ENCODE measurements at regions not wholly inside any gene's neighbourhood (a gene's known extent, or its start where the extent isn't known, plus 50 kb on each side); places are given as distances from the start of the nearest gene placed in this dataset.

DNA sequence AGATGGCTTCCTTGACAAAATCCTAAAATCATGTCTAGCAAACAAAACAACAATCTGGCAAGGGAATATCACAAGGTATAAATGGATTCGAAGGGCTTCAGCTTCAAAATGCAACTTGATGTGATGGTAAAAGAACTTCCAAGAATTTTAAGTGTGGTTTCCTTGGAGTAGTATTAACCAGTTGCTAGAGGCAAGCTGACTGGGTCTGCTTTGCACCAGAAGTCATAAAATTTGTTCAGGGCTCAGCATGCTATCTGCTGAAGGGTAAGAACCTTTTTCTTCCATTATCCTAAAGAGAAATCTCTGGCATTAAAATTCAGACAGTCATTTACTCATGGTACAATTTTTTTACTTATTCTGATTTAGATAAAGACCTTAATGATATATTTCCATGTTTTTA is 516.7 kb downstream of the TXNL1 start:
- no peak for DNase-seq (ENCODE audit: low spot score)

DNA sequence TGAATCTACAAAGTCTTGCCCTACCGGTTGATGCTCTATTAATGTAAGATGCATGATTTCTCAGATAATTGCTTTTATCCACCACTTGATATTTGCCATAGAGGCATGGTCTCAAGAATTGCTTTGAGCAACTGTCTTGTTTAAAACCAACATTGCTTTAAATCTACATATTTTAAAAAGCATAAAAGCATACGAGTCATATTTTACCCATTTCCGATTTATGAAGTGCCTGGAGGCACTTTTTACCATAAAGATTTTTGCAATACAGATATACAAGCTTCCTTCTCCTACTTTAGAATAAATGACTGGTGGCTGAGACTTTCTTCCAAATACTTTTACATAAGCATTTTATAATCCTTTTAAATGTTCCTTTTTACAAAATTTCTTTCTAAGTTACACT is 517.6 kb downstream of the TXNL1 start:
- no peak for DNase-seq (ENCODE audit: low spot score)

DNA sequence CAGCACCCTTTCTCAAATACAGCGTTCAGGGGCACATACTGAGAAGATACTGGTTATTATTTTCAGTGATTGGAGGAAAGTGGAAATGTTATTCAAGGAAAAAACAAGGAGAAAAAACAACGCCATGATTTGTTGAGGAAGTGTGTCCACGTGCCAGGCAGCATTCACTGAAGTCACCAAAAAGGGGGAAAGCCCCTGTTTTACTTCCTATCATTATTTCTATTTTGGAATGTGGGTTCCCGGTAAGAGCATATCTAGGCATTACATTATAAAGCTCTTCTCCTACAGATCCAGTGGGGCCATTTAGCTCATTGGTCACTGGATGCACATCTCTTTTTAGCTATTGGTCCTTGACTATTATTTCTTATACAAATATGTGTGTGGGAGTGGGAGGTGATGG is 518.7 kb downstream of the TXNL1 start:
- no peak for DNase-seq (ENCODE audit: low spot score)

DNA sequence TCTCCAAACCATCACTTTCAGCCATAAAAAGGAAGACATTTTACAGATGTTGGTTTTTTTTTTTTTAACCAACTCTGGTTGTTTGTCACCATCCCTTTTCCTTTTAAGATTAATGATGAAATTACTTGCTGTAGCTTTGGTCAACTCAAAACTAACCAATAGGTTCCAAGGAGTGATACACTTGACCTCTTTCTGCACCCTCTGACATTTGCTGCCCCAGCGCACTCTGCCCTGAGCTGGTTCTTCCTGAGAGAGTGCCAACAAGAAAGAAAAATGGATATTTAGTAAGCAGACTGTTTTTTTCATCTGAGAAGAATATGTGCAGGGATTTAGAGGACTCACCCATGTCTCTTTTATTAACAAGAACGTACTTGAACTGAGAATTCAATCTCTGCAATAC is 520.0 kb downstream of the TXNL1 start:
- DNase-seq (ENCODE audit: low spot score): no peak

DNA sequence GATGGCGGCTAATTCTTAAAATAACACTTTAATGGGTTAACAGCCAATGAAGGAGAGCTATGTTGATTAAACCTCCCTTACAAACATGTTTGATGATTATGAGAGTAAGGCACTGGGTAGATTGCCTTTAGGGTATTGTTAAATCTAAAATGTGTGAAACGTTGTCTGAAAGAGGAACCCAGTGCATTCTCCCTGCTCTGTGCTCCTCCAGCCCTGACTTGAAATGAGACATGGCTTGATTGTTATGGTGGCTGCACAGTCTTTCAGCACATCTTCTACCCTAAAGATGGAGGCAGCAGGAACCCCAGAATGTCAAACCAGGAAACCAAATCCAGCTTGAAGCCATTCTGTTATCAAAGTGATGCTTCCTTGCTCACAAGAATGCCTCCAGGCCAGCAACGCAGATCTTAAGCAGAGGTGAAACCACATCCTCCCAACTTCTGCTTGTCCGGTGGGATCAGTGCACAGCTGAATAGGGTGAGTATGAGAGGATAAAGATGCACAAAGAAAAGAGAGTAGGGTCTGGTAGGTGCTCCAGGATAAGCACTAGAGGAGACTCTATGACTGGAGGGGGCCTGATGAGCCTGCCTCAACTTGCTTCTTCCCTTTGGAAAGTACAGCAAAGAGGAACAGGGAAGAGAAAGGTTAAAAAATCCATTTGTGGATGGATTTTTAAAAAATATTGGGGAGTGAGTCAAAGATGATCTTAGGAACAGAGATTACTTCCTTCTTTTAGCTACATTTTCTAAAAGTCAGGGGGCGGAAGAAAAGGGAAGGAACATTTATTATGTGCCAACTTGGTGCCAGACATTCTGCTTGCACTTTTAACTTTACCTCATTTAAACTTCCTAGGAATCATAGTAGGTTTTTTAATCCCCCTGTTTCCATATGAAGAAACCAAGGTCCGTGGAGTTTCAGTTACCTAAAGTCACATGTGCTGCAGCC is 523.0 kb downstream of the TXNL1 start:
- no peak for DNase-seq (ENCODE audit: low spot score)

DNA sequence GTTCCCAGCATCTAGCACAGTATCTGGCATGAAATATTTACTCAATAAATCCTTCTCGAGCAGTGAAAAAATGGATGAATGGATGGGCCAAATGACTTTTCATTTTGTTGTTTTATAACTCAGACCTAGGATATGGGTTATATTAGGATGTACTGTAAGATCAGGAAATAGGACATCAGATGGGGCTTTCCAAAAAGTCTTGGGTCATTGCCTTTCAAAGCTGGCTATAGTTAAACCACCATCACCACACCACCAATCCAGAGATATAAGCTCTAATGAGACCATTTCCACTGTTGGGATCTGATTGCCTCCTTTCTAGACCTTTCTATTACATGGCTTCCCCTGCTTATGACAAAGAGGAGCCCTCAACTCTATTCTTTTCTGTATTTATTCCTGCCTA is 525.0 kb upstream of the TCF4 start:
- no peak for DNase-seq (ENCODE audit: low spot score)

DNA sequence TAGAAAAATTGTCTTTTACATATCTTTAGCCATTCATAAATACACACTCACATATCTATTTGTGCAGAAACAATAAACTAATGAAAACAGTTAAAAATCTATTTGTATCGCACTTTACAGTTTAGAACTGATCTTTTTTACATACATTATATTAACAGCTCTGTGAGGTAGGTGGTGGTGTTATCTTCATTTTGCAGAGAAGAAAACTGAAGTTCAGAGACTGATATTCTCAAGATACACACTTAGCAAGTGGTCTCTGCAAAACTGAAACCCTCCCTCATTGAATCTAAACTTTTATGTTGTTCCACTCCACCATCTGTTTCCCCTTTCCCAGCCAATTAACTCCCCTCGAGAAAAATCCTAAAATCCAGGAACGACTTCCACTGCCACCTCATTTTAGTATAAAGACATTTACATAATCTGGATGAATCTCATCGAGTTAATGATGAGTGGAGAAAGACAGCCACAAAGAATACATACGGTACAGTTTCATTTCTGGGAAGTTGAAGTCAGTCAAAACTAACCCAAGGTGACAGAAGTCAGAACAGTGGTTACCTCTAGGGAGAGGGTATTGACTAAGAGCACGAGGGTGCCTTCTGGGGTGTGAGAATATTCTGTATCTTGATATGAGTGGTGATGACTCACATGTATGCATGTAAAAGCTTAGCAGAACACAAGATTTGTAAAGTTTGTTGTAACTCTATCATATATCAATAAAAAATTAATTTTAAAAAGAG is 524.2 kb upstream of the TCF4 start:
- DNase-seq (ENCODE audit: low spot score): no peak

DNA sequence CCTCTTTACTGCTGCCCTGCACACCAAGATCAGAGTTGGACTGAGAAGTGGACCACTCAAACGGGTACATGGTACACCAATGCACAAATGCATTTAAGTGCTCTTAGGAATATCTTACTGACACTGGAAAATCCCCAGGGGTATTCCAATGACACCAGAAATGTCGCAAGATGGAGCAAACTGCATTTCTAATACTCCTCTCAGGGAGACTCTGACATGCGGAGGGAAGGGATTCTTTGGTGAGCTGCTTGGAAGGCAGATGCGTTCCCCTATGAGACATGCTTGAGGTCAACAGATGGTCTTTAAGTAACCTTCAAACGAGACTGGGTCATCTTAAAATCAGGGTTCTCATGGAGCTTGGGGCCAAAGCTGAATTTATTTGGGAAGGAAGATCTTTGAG is 521.8 kb upstream of the TCF4 start:
- DNase-seq (ENCODE audit: low spot score): no peak

DNA sequence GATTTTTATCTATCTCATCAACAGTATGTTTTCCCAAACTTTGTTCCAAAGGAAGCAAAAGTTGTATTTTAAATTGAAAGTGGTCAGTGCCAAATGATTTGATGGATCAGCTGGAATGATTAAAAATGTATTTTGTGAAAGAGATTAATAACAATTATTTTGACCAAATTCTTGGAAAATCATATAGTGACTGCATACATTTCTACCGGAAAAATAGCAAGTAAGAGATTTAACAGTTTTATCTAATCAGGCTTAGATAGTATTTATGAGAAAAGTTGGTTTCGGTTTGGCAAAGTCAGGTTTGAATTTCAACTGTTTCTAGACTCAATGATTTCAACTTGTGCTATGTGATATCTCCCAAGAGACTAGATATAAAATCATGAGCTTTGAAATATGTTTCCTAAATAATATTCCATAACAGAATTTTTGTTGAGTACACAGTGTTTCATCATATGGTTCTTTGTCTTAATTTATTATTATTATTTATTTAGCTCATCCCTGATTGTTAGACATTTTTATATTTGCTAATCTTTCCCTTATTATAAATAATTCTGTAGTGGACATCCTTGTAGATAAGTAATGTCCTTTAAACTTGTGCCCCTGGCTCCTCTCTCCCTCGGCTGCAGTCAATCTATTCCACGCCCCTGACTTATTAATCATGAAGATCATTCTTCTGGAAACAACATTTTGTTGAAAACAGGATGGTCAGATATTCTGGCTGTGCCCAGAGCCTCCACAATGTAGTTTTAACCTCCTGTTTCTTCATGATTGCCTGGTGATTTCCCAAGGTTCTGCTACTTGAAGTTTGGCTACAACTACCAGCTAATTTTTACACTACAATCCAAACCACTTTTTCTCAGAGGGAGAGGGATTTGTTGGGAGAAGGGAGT is 520.7 kb upstream of the TCF4 start:
- DNase-seq (ENCODE audit: low spot score): no peak

DNA sequence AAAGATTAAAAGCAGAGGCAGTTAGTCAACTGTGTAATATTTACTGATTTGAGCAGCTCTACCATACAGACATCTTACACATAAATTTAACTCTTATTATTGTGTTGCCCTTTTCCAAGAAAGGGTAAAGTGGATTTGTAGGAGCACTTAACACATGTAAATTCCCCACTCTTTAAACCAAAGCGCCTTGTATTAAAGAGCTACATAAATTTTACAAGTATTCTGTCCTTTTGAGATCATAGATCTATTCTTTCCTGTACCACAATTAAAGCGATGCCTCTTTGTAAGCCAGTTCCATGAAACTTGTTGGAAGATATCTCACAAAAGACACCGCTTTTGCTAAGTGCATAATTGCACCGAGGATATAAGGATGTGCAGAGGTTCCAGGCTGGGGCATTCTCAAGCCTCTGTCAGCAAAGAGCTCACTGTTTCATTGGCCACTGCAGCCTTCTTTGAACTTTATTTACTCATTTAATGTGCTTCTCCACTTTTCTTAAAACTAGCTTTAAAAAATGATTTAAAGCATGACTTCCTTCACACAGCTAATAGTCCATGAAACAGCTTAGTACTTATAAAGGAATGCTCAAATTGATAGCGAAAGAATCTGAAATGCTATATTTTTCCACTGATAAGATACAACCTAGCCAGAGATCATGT is 520.0 kb upstream of the TCF4 start:
- DNase-seq (ENCODE audit: low spot score): no peak

DNA sequence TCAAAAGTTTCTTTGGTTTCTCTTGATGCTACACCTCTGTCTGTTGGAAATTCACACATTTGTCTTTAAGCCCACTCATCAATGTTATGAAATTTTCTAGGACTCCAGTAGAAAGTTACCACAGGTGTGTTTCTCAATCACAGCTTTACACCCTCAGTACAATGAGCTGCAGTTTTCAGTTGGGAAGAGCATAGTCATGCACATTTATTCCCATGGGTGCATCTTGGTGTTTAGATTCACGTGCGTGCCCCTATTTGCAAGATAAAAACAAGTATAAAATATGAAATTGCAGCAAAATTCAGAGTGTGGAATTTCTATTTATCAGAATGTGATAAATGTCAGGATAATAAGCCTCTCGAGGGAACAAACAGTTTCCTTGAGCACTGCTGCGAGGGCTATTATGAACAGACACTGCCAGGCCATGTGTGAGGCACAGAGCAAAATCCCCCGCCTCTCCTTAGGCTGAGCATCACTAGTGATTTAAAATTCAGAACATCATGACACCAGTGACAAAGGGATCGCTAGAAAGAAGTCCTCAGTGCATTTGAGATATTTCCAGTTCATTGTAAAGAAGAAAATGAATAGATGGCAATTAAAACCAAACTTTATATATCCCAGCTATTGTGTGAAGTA is 512.2 kb upstream of the TCF4 start:
- no peak for DNase-seq (ENCODE audit: low spot score)

DNA sequence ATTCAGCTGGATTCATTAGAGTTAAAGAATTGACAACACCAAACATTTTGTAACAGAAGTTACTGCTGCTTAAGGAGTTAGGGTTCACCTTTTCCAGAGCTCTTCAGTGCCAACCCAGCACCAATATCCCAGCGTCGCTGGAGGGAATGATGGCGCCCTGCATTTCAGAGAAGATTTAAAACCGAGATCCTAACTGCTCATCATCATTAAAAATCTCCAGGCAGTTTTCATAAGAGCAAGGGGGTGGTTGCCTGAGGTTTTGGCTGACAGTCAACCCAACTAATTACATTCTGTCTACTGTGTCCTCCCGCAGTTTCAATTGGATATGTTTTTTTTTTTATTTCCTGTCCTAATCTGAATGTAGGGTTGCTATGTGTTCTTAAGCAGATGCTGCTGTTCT is 509.6 kb upstream of the TCF4 start:
- DNase-seq (ENCODE audit: low spot score): no peak

DNA sequence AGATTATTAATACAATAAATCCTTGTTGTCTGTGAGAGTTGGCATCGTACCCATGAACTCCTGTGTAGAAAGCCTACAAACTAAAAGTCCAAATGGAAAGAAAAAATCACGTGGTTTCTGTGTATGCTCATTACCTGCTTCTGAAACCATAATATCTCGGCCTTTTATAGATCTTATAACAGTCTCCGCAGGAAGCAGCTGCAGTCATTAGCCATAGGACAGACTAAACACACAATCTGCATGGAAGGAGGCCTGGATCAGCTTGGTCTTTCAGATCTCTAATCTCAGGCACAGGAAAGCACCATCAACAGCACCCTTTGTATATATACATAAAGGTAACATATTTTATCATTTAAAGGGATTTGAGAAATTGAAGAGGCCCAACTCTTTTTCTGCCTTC is 508.9 kb upstream of the TCF4 start:
- no peak for DNase-seq (ENCODE audit: low spot score)

DNA sequence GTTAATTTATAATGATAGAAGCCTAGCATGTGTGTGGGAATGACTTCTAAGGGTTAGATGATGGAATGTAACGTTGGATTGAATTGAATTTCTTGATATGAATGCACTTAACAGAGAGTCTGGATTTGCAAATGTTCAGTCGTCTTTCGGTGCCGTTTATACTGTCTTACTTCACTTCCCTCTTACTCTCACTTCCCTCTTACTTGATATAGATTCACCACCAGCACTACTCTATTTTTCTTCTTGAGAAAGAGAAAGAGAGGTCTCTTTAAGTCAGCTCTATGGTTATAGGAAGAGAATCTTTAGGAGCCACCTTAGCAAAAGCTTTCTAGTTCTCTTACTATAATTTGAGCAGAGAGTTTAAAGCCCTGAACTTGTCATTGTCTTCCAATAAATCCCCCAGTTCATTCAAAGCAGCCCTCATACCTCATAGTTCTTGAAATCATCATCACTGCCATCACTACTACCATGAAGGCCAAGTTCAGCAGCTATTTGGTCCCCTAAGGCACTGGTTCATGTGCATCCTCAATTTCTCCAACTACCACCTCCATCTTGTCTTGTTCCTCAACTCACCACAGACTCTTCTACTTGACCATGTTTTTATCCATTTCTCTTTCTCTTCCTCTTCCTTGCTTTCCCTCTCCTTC is 501.7 kb upstream of the TCF4 start:
- DNase-seq (ENCODE audit: low spot score): no peak

DNA sequence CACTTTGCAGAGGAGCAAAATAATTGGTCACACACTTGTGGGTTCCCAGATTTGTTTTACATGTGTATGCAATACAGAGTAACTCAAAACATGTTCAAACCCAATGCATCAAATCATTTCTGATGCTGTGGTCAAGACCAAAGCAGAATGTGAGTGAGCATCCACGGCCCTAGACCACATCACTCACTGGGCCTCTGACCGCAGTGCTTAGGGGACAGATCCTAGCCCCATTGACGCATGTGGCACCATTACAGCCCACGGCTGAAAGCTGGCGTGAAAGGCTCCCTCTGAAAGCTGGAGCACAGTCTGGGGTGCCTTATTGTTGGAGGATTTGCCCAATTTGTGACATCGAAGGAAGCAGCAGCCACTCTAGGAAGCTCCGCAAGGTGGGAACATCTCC is 498.8 kb upstream of the TCF4 start:
- no peak for DNase-seq (ENCODE audit: low spot score)

DNA sequence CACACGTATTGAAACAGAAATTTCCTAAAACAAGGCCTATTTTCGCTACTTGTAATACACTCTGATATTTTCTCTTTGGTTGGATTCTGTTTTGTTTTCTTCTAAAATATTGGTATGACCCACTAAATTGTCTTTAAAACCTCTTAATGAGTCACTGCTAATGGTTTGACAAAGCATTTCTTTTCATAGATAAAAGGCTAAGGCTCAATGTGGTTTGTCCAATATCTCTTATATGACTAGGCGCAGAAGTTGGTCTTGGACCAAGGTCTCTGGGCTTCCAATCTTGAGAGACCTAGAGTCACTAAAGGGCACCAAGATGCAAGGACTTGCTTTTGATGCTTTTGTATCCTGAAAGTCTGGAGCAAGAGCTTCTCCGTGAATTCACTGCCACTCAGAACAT is 498.2 kb upstream of the TCF4 start:
- DNase-seq (ENCODE audit: low spot score): no peak

DNA sequence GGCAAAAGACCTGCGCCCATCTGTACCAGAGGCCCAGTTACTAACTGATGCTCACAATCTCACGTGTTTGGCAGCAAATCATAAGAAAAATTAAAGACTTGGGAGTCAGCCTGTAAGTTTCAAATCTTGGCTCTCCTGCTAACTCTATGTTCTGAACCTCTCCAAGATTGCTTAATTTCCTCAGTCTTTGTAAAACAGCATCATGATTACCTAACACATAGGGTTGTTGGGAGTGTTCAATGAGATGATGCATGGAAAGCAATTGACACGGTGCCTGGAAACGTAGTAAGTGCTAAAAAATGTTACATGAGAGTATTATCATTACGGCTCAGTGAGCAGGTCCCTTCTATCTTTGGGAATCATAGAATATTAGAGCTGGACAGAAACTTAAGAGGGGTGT is 497.6 kb upstream of the TCF4 start:
- no peak for DNase-seq (ENCODE audit: low spot score)

DNA sequence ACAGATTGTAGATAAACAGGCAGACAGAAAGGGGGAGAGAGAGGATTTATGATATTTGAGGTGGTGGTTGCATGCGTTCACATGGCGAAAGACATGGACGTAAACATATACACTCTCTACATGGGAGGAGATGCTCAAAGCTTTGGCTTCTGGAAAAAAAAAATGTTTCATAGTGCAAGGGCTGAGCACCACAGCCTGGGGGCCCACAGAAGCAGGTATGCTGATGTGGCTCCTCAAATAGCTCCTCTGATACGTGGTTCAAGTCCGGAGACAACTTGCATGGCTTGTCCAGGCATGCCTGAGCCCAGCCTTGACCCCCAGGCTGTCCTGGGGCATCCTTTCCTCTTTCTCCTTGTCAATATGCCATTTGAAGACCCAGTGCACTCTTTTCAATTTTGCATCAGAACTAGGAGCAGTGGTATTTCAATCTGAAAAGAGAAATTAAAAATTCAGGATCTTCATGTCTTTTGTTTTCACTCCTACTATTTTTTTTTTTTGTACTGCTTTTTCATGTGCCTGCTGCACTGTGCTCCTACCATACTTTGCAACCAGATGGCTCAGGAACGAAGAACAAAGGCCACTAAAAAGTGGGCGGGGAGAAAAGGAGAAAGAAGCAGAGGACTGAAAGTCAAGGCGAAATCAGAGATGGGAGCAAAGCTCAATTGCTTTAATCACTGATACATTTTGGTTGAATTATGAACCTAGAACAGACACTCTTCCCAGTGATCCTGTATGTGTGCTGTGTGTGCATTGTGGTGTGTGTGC is 495.7 kb upstream of the TCF4 start:
- DNase-seq (ENCODE audit: low spot score): no peak

DNA sequence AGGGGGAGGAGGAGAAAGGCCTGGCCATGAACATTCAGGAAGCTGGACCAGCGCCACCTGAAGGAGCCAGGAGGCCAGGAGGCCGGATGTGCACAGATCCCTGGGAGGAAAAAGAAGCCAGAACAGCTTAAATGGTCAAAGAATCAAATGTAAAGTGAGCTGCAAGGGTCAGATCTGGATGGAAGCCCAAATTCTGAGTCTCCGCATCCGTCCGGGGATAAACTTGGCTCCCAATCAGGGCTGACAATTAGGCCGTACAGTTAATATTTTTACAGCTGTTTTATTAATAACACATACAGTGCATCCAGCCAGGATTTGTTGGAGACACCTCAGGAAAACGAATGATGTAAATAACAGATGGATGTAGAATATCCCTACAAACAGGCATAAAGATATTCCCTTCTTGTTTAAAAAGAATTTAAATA is 495.1 kb upstream of the TCF4 start:
- DNase-seq (ENCODE audit: low spot score): no peak

DNA sequence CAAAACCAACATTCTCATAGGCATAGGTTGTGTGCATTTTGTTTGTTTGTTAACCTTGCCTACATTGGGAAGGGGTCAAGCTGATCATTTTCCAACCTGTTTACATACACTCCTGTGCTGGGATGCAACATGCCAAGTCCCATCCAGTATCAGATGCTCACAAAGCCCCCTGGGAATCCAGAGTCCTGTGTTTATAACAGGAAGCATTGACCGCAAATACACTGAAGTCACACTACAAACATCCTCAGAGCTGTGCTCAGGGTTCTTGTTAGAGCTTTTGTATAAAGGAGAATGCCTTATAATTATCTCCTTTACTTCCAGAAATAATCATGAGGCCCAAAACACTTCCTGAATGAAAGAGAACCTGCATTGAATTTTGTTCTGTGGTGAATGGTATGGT is 488.7 kb upstream of the TCF4 start:
- DNase-seq (ENCODE audit: low spot score): no peak

All from LoVo (cell line).